GM23248 (cell line): ENCODE measurements at regions not wholly inside any gene's neighbourhood (a gene's known extent, or its start where the extent isn't known, plus 50 kb on each side); places are given as distances from the start of the nearest gene placed in this dataset.
"Not testable (repeated sequence)": the region's sequence is repeated elsewhere in the genome, so short reads cannot be mapped to it uniquely, and the experiment has no call there.

Experiments used
- EZH2 ChIP-seq: fragments of 200-600 bp; sonication (generic); IDR thresholded peaks from 2 replicates; pipeline ENCODE4 v1.6.1; 2018; ENCODE audit warnings: antibody characterized with exemption, mild to moderate bottlenecking; ENCODE audit not compliant: insufficient read depth, poor library complexity, severe bottlenecking
- EZH2phosphoT487 ChIP-seq: fragments of 200-600 bp; sonication (generic); IDR thresholded peaks from 2 replicates; pipeline ENCODE4 v1.6.1; 2018; ENCODE audit warnings: antibody characterized with exemption, moderate library complexity, mild to moderate bottlenecking, low read depth; ENCODE audit not compliant: insufficient read depth

DNA sequence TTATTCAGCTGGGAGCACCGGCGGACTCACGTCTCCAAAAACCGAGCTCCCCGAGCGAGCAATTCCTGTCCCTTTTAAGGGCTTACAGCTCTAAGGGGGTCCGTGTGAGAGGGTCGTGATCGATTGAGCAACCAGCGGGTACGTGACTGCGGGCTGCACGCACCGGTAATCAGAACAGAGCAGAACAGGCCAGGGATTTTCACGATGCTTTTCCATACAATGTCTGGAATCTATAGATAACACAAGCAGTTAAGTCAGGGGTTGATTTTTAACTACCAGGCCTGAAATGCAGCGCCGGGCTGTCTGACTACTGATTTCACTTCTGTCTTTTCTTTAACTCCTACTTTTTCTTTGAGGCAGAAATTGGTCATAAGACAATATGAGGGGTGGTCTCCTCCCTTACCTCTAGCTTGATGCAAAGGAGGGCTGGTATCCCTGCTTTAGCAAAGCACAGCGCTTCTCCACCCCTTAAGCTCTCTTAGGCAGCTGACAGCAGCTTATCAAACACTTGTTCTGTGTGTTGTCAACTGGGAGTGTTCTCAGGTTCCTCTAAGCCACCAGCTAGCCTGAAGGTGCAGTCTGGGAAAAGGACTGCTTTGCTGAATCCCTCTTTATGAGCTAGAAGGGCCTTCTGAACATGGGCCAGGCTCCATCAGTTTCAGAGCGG, 323.8 kb upstream of the CCL2 start:
- not testable (repeated sequence) for TF ChIP-seq EZH2, EZH2phosphoT487
